ENCODE measurements at regions not wholly inside any gene's neighbourhood (a gene's known extent, or its start where the extent isn't known, plus 50 kb on each side); places are given as distances from the start of the nearest gene placed in this dataset.

DNA sequence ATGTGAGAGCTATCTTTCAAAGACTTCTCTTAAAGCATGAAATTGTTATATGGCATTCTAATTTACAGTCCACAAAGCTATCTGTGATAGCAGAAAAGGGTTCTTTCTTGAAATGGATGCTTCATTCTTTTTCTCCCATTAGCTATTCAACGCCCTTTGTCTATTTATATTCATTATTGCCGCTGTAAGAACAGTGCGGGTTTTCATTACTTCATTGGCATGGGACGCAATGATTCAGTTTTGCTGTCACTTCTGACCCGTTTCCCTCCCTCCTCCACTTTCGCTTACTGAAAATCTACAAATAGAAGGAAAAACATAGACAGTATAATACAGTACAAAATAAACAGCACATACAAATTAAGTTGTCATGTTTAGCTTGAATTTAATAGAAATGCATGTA is 394.6 kb downstream of the PCDH7 start:
- DNase-seq (ENCODE audit: low spot score) (no peak), ATAC-seq (ENCODE audit: low FRiP score) (no peak)
- TF ChIP-seq, protein P1, sequence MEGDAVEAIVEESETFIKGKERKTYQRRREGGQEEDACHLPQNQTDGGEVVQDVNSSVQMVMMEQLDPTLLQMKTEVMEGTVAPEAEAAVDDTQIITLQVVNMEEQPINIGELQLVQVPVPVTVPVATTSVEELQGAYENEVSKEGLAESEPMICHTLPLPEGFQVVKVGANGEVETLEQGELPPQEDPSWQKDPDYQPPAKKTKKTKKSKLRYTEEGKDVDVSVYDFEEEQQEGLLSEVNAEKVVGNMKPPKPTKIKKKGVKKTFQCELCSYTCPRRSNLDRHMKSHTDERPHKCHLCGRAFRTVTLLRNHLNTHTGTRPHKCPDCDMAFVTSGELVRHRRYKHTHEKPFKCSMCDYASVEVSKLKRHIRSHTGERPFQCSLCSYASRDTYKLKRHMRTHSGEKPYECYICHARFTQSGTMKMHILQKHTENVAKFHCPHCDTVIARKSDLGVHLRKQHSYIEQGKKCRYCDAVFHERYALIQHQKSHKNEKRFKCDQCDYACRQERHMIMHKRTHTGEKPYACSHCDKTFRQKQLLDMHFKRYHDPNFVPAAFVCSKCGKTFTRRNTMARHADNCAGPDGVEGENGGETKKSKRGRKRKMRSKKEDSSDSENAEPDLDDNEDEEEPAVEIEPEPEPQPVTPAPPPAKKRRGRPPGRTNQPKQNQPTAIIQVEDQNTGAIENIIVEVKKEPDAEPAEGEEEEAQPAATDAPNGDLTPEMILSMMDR (IDR thresholded peaks at IDR 0.05): no peak

DNA sequence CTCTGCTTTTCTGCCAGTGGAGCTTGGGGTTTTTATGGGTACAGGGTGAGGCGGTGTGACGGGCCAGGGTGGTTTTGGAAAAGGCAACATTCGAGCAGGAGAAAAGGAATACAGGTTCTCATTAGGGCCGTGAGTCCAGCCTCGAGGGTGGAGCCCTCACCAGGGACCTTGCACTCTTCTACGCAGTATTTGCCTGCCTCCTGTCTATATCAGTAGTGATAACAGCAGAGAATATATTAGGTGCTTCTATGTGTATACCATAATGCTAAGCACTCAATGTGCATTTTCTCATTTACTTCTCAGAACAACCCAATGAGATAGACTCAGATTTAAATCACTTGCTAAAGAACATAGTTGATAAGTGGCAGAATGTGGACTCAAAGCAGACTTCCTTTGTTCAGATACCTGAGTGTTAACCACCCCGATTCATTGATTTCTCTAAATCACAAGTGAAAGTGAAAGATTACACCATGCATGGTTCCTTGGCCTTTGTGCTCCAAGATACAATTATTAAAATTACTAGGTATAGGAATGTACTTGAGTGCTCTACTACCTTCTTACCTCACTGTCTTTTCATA is 403.9 kb downstream of the PCDH7 start:
- DNase-seq (ENCODE audit: low spot score) (no peak), ATAC-seq (ENCODE audit: low FRiP score) (no peak)
- TF ChIP-seq, protein P1 (IDR thresholded peaks at IDR 0.05): no peak

DNA sequence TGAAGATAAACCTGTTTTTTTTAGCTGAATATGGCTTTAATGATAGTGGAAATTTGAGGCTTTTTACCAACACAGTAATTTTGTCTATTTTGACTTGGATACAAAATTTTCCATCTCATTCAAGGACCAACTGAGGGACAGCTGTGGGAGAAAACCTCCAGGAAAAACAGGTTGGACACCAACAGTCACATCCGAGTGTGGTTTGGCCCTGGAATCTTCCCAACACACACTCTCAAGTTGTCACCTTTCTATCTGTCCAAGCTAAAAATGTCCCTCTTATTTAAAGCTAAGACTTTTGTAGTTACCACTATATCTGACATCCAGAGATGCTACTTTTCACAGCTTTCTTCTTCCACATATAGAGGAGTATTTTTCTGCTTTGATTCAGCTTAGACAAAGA is 404.9 kb downstream of the PCDH7 start:
- TF ChIP-seq, protein P1 (IDR thresholded peaks at IDR 0.05): no peak
- ATAC-seq (ENCODE audit: low FRiP score) (no peak), DNase-seq (ENCODE audit: low spot score) (no peak)

DNA sequence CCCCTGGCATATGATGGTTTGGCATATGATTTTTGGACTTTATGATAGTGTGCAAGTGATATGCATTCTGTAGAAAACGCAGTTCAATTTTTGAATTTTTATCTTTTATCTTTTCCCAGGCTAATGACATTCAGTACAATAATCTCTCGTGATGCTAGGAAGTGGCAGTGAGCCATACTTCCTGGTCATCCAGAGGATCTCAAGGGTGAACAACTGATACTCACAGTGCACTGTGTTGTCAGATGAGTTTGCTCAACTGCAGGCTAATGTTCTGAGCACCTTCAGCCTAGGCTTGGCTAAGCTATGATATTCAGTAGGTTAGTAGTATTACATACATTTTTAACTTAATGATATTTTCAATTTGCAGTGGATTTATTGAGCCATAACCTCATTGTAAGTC is 405.3 kb downstream of the PCDH7 start:
- no peak for ATAC-seq (ENCODE audit: low FRiP score)
- TF ChIP-seq, protein P1 (IDR thresholded peaks at IDR 0.05): no peak
- no peak for DNase-seq (ENCODE audit: low spot score)

DNA sequence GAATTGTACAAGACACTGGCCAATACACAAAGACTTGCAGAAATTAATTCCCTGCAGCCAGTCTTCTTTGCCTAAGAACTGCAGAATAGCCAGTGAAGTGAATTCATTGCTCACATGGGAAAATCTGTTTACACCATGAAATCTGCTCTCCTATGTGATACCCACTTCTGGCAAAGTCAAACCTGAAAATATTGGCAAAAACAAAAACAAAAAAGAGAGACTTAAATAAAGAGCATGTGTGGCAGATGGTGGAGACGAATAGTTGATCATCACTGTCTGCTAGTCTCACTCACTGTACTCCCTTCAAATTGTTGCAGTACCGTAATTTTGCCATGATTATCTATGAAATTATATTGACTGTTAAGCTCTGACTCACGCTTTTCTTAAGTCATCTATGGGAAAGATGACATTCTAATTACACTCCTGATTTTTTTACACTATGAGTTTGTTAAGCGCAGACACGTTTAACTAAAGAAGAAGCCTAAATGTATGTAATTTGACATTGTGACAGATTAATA is 406.8 kb downstream of the PCDH7 start:
- ATAC-seq (ENCODE audit: low FRiP score) (no peak), DNase-seq (ENCODE audit: low spot score) (no peak)
- TF ChIP-seq, protein P1 (IDR thresholded peaks at IDR 0.05): no peak

DNA sequence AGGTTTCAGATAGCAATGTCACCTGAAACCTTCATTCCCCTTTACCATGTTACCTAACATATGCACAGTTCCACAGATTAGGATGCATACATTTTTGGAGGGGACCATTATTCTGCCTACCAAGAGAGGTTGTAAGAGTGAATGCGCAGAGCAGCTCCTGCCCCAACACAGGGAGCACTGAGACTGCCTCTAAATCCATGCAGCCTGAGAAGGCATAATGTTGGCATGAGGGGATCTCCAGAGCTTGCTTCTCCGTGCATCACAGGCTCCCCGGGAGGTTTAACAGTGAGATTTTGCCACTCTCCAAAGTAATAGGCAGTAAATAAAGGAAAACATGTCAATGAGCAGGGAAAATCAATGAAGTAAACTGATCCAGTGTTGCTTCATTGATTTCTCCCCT is 410.8 kb downstream of the PCDH7 start:
- TF ChIP-seq, protein P1 (IDR thresholded peaks at IDR 0.05): no peak
- ATAC-seq (ENCODE audit: low FRiP score) (no peak), DNase-seq (ENCODE audit: low spot score) (no peak)

DNA sequence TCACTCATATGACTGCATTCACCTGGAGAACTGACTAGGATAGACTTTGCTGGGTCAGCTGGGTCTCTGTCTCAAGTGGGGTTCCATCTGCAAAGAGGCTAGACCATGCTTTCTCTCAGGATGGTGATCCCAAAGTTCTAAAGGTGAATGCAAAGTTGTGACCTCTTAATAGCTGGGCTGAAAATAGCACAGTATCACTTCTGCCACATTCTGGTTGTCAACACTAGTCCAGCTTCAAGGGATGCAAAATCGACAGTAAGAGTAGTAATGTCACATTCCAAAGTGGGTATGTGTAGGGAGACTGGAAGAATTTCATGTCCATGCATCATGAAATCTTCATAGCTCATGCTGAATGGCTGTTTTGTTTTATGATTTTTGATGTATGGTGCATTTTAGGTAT is 414.6 kb downstream of the PCDH7 start:
- TF ChIP-seq, protein P1 (IDR thresholded peaks at IDR 0.05): no peak
- DNase-seq (ENCODE audit: low spot score): no peak
- ATAC-seq (ENCODE audit: low FRiP score): no peak

Data from omental fat pad (tissue), 3 donors.